ENCODE measurements at regions not wholly inside any gene's neighbourhood (a gene's known extent, or its start where the extent isn't known, plus 50 kb on each side); places are given as distances from the start of the nearest gene placed in this dataset.
A peak's percentile ranks its signal among the peaks of the same experiment; 100 is the strongest.

DNA sequence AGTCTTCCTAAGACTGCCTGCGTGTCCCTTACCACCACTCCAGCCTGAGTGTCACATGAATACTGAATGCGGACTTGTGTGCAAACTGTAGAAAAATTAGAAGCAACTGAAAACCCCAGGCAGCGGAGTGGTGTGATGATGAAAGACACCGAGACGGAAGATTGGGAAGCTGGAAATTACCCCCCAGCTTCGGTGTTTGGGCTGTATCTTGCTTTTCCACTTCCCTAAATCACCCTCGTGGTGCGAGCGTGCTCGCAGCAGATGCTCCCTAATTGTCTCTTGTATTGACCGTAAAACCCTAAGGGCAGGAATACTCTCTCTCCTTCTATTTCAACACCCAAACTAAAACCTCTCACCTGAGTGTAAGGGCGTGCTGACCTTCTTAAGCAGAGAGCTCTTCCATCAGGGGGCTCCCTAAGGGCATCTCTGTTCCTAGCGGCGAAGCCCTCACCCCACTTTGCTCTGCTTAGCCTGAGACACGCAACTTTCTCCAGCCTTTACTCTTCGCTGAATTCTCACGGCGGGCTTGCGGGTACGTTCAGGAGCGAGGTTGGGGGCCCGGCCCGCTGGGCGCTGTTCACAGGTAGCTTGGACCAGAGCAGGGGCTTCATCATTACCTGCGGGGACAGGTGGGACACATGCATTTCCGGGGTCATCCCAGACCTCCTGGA, 62.4 kb downstream of the CRYBB2 start:
- no peaks in the 10 kb centered on the region for H3K9me3 Mint-ChIP-seq (ENCODE audit: insufficient read depth)
- TF ChIP-seq, protein P1, sequence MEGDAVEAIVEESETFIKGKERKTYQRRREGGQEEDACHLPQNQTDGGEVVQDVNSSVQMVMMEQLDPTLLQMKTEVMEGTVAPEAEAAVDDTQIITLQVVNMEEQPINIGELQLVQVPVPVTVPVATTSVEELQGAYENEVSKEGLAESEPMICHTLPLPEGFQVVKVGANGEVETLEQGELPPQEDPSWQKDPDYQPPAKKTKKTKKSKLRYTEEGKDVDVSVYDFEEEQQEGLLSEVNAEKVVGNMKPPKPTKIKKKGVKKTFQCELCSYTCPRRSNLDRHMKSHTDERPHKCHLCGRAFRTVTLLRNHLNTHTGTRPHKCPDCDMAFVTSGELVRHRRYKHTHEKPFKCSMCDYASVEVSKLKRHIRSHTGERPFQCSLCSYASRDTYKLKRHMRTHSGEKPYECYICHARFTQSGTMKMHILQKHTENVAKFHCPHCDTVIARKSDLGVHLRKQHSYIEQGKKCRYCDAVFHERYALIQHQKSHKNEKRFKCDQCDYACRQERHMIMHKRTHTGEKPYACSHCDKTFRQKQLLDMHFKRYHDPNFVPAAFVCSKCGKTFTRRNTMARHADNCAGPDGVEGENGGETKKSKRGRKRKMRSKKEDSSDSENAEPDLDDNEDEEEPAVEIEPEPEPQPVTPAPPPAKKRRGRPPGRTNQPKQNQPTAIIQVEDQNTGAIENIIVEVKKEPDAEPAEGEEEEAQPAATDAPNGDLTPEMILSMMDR (IDR thresholded peaks at IDR 0.05), result no peak
- TF ChIP-seq EZH2 (IDR thresholded peaks at IDR 0.05; ENCODE audit: borderline replicate concordance, insufficient read depth, low read depth, low read length, poor library complexity, severe bottlenecking), result no peak
- Histone ChIP-seq H3K9ac (ENCODE audit: low read length) (peak overlapping the region; percentile 35), H3K27me3 (replicated peaks in 1 of 4; ENCODE audit: control extremely low read depth in 1 of 4, control insufficient read depth in 3 of 4, insufficient read depth in 4 of 4, low read length in 3 of 4) (peaks cover 0 to 29% (median 5%) of the 10 kb centered on the region in 4 experiments), H3K27ac (ENCODE audit: low read length in 2 of 2) (no peak overlapping the region), H3K4me1 (ENCODE audit: control insufficient read depth in 2 of 2, insufficient read depth in 2 of 2, low read length in 2 of 2) (peaks cover 11 to 17% of the 10 kb centered on the region in 2 donors), H3K4me2 (replicated peaks; ENCODE audit: low read depth, low read length, poor library complexity, severe bottlenecking) (peak overlapping the region; percentile 49), H3K9me3 (ENCODE audit: control extremely low read depth in 1 of 3, control insufficient read depth in 2 of 3, insufficient read depth in 1 of 3, low read length in 2 of 3) (no peaks in the 10 kb centered on the region), H2AFZ (ENCODE audit: insufficient read depth, low read depth, low read length, poor library complexity, severe bottlenecking) (no peak overlapping the region), H4K20me1 (ENCODE audit: control insufficient read depth, insufficient read depth, low read length, poor library complexity, severe bottlenecking) (no peaks in the 10 kb centered on the region), H3K79me2 (ENCODE audit: control insufficient read depth, insufficient read depth, low read length) (no peaks in the 10 kb centered on the region), H3K4me3 (ENCODE audit: control extremely low read depth in 1 of 5, extremely low read depth in 1 of 5, insufficient read depth in 1 of 5, low read depth in 2 of 5, low read length in 4 of 5) (peak overlapping the region in 4 of 5 experiments; percentile 11 to 43 (median 20)), H3K36me3 (replicated peaks in 1 of 2; ENCODE audit: control extremely low read depth in 1 of 2, control insufficient read depth in 1 of 2, extremely low read depth in 1 of 2, insufficient read depth in 2 of 2, low read length in 1 of 2) (no peaks in the 10 kb centered on the region)
- H3K27me3 Mint-ChIP-seq, result peaks cover 45% of the 10 kb centered on the region
- peak overlapping the region; percentile 91 for H3K27ac Mint-ChIP-seq
- intact Hi-C loops (cut with micrococcal nuclease), result loop anchor here (2.0 kb wide), 1 partner anchor 45 kb away; no protein-coding TSS in a partner anchor
- ChIA-PET POLR2A (interaction anchor here (0.8 kb wide), 1 partner anchor 282 kb away, joined by 6 read pairs; no protein-coding TSS in a partner anchor), CTCF (interaction anchor here (0.6 to 2.6 kb wide), 4 partner anchors 46 to 889 kb away, joined by 3 to 13 read pairs (median 4); no protein-coding TSS in a partner anchor)
- H3K4me3 Mint-ChIP-seq, result peak overlapping the region; percentile 86
- H3K4me1 Mint-ChIP-seq, result peaks cover 35% of the 10 kb centered on the region
- 9% methylated on average over 21 of the region's 26 CpGs for WGBS (ENCODE audit: insufficient coverage)
- ATAC-seq (ENCODE audit: low read depth), result no peak
- DNase-seq, result peak; percentile 24

- H3K27ac Mint-ChIP-seq, result peak overlapping the region; percentile 91
These were observed 62.9 kb downstream of the CRYBB2 start for GRCh38 chr22:25282346-25282670.

More at GRCh38 chr22:25282346-25282670, 62.9 kb downstream of the CRYBB2 start:
- H3K79me2 ChIP-seq (ENCODE audit: control insufficient read depth, insufficient read depth, low read length), result no peaks in the 10 kb centered on the region
- no peak overlapping the region for H3K27ac ChIP-seq (ENCODE audit: low read length in 2 of 2)
- peak overlapping the region; percentile 35 for H3K9ac ChIP-seq (ENCODE audit: low read length)
- H4K20me1 ChIP-seq (ENCODE audit: control insufficient read depth, insufficient read depth, low read length, poor library complexity, severe bottlenecking), result no peaks in the 10 kb centered on the region
- intact Hi-C loops (cut with micrococcal nuclease), result loop anchor here (2.0 kb wide), 1 partner anchor 46 kb away; no protein-coding TSS in a partner anchor
- ATAC-seq (ENCODE audit: low read depth) (no peak), DNase-seq (peak; percentile 19)
- no peaks in the 10 kb centered on the region for H3K36me3 ChIP-seq (replicated peaks in 1 of 2; ENCODE audit: control extremely low read depth in 1 of 2, control insufficient read depth in 1 of 2, extremely low read depth in 1 of 2, insufficient read depth in 2 of 2, low read length in 1 of 2)
- CTCF ChIA-PET, result interaction anchor here (0.8 to 2.6 kb wide), 3 partner anchors 47 to 51 kb away, joined by 3 to 13 read pairs (median 5); no protein-coding TSS in a partner anchor
- H3K27me3 ChIP-seq (replicated peaks in 1 of 4; ENCODE audit: control extremely low read depth in 1 of 4, control insufficient read depth in 3 of 4, insufficient read depth in 4 of 4, low read length in 3 of 4), result peaks cover 0 to 29% (median 5%) of the 10 kb centered on the region in 4 experiments
- peak overlapping the region; percentile 38 for H2AFZ ChIP-seq (ENCODE audit: insufficient read depth, low read depth, low read length, poor library complexity, severe bottlenecking)
- peaks cover 11 to 17% of the 10 kb centered on the region in 2 donors for H3K4me1 ChIP-seq (ENCODE audit: control insufficient read depth in 2 of 2, insufficient read depth in 2 of 2, low read length in 2 of 2)
- peaks cover 48% of the 10 kb centered on the region for H3K27me3 Mint-ChIP-seq
- POLR2A ChIA-PET, result no interaction called here
- no peaks in the 10 kb centered on the region for H3K9me3 ChIP-seq (ENCODE audit: control extremely low read depth in 1 of 3, control insufficient read depth in 2 of 3, insufficient read depth in 1 of 3, low read length in 2 of 3)
- H3K4me2 ChIP-seq (replicated peaks; ENCODE audit: low read depth, low read length, poor library complexity, severe bottlenecking), result peak overlapping the region; percentile 49
- H3K4me3 ChIP-seq (ENCODE audit: control extremely low read depth in 1 of 5, extremely low read depth in 1 of 5, insufficient read depth in 1 of 5, low read depth in 2 of 5, low read length in 4 of 5), result peak overlapping the region in 4 of 5 experiments; percentile 11 to 43 (median 20)
- WGBS (ENCODE audit: insufficient coverage), result 2% methylated on average over 17 of the region's 17 CpGs
- H3K4me1 Mint-ChIP-seq, result peaks cover 35% of the 10 kb centered on the region
- no peaks in the 10 kb centered on the region for H3K9me3 Mint-ChIP-seq (ENCODE audit: insufficient read depth)
- TF ChIP-seq, protein P1 (IDR thresholded peaks at IDR 0.05), result no peak
- no peak for TF ChIP-seq EZH2 (IDR thresholded peaks at IDR 0.05; ENCODE audit: borderline replicate concordance, insufficient read depth, low read depth, low read length, poor library complexity, severe bottlenecking)
- peak overlapping the region; percentile 86 for H3K4me3 Mint-ChIP-seq

Measured in B cell (primary cell).